ENCODE measurements at regions not wholly inside any gene's neighbourhood (a gene's known extent, or its start where the extent isn't known, plus 50 kb on each side); places are given as distances from the start of the nearest gene placed in this dataset.

DNA sequence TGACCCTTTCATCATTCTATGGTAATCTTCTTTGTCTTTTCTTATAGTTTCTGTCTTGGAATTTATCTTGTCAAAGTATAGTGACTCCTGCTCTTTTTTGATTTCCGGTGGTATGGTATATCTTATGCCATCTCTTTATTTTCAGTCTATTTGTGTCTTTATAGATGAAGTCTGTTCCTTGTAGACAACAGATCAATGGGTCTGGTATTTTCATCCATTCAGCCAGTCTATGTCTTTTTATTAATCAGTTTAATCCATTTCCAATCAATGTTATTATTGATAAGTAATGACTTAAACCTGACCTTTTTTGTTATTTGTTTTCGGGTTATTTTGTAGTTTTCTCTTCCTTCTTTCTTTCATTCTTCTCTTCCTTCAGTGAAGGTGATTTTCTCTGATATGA lies 495.9 kb upstream of the PCDH9 start:
- no peak for TF ChIP-seq EP300 (IDR thresholded peaks at IDR 0.05; ENCODE audit: low read depth)
- no peak for TF ChIP-seq POLR2AphosphoS5 (IDR thresholded peaks at IDR 0.05)
- TF ChIP-seq POLR2A (IDR thresholded peaks at IDR 0.05) = no peak
- TF ChIP-seq, protein P1, sequence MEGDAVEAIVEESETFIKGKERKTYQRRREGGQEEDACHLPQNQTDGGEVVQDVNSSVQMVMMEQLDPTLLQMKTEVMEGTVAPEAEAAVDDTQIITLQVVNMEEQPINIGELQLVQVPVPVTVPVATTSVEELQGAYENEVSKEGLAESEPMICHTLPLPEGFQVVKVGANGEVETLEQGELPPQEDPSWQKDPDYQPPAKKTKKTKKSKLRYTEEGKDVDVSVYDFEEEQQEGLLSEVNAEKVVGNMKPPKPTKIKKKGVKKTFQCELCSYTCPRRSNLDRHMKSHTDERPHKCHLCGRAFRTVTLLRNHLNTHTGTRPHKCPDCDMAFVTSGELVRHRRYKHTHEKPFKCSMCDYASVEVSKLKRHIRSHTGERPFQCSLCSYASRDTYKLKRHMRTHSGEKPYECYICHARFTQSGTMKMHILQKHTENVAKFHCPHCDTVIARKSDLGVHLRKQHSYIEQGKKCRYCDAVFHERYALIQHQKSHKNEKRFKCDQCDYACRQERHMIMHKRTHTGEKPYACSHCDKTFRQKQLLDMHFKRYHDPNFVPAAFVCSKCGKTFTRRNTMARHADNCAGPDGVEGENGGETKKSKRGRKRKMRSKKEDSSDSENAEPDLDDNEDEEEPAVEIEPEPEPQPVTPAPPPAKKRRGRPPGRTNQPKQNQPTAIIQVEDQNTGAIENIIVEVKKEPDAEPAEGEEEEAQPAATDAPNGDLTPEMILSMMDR (IDR thresholded peaks at IDR 0.05) = no peak
- Histone ChIP-seq H3K27ac (no peak overlapping the region), H3K27me3 (no peaks in the 10 kb centered on the region), H3K4me1 (no peaks in the 10 kb centered on the region), H3K4me3 (no peak overlapping the region), H3K36me3 (no peaks in the 10 kb centered on the region), H3K9me3 (peaks cover 6 to 24% of the 10 kb centered on the region in 2 donors)
- intact Hi-C loops (cut with DNase I; ENCODE audit: low total_unique reads) = no loop called here
- DNase-seq = no peak
- 86 to 87% methylated on average over 2 of the region's 2 CpGs for WGBS, 2 donors (ENCODE audit: low coverage in 1 of 2)
- in situ Hi-C loops (cut with MboI; ENCODE audit: low pct_ligation_motif_present in 1 of 4, low pct_unique_long_range_greater_than_20kb in 1 of 4, low sequenced_read_pairs in 3 of 4) = no loop called here

DNA sequence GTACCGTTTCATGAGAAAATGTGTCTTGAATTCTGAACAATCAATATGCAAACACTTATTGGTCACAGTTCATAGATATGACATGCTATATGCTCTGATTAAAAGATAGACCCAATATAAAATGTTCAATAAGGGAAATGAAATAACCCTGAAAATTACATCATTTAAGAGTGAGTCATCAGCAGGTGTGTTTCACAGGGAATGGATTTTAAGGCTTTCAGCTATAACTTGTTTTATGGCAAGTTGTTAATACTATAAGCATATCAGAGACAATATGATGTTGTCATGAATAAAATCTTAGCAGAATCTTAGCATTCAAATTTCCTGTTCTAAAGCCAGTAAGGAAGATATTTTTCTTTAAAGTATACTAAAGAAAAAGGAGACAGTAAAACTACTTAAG lies 483.4 kb upstream of the PCDH9 start:
- Histone ChIP-seq H3K4me1 (no peaks in the 10 kb centered on the region), H3K9me3 (no peaks in the 10 kb centered on the region), H3K27me3 (no peaks in the 10 kb centered on the region), H3K27ac (no peak overlapping the region), H3K4me3 (no peak overlapping the region), H3K36me3 (no peaks in the 10 kb centered on the region)
- WGBS, 2 donors (ENCODE audit: low coverage in 1 of 2) = 59 to 67% methylated on average over 1 of the region's 1 CpG
- intact Hi-C loops (cut with DNase I; ENCODE audit: low total_unique reads) (no loop called here), in situ Hi-C loops (cut with MboI; ENCODE audit: low pct_ligation_motif_present in 1 of 4, low pct_unique_long_range_greater_than_20kb in 1 of 4, low sequenced_read_pairs in 3 of 4) (no loop called here)
- no peak for DNase-seq
- TF ChIP-seq POLR2A (IDR thresholded peaks at IDR 0.05) (no peak), POLR2AphosphoS5 (IDR thresholded peaks at IDR 0.05) (no peak), EP300 (IDR thresholded peaks at IDR 0.05; ENCODE audit: low read depth) (no peak)
- TF ChIP-seq, protein P1 (IDR thresholded peaks at IDR 0.05) = no peak

DNA sequence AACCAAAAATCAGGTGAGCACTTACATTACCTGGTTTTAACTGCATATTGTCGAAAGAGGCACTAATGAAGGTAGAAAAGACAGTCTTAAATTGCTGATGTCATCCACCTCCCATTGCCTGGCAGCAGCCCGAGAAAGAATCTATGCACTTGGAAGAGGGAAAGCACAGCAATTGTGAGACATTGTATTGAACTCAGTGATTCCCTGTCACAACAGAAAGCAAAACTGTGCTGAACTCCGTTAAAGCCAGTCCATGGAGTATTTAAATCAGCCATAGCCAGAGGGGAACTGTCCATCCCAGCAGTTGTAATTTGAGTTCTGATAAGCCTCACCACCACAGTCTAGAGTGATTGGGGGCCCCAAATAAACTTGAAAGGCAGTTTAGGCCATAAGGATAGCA lies 466.6 kb upstream of the PCDH9 start:
- no peak for TF ChIP-seq POLR2A (IDR thresholded peaks at IDR 0.05)
- TF ChIP-seq EP300 (IDR thresholded peaks at IDR 0.05; ENCODE audit: low read depth) = no peak
- TF ChIP-seq, protein P1 (IDR thresholded peaks at IDR 0.05) = no peak
- no peak for TF ChIP-seq POLR2AphosphoS5 (IDR thresholded peaks at IDR 0.05)
- no peaks in the 10 kb centered on the region for H3K9me3 ChIP-seq
- H3K4me1 ChIP-seq = no peaks in the 10 kb centered on the region
- intact Hi-C loops (cut with DNase I; ENCODE audit: low total_unique reads) = no loop called here
- no peak overlapping the region for H3K4me3 ChIP-seq
- 62 to 66% methylated on average over 3 of the region's 3 CpGs for WGBS, 2 donors (ENCODE audit: low coverage in 1 of 2)
- in situ Hi-C loops (cut with MboI; ENCODE audit: low pct_ligation_motif_present in 1 of 4, low pct_unique_long_range_greater_than_20kb in 1 of 4, low sequenced_read_pairs in 3 of 4) = no loop called here
- no peak overlapping the region for H3K27ac ChIP-seq
- no peak for DNase-seq
- no peaks in the 10 kb centered on the region for H3K36me3 ChIP-seq
- H3K27me3 ChIP-seq = no peaks in the 10 kb centered on the region

DNA sequence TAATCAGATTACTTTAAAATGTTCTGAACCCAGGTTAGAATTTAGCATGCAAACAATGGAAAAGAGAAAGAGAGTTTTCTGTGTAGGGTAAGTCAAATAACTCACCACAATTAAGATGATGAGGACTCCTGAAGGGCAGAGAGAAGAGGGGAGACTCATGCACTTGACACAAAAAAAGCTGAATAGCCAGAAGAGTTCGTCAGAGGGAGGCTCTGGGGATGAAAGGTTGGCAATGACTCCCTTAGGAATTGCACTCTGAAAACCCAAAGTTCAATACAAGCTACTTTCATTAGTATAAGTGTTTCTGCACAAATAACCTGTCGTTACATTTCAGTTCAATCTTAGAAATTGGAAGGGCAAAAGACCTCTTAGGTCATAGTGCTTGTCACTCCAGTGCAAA lies 434.4 kb upstream of the PCDH9 start:
- WGBS, 2 donors (ENCODE audit: low coverage in 1 of 2) = 50 to 56% methylated on average over 2 of the region's 2 CpGs
- Histone ChIP-seq H3K4me3 (no peak overlapping the region), H3K27ac (no peak overlapping the region), H3K4me1 (no peaks in the 10 kb centered on the region), H3K36me3 (no peaks in the 10 kb centered on the region), H3K9me3 (no peaks in the 10 kb centered on the region), H3K27me3 (no peaks in the 10 kb centered on the region)
- in situ Hi-C loops (cut with MboI; ENCODE audit: low pct_ligation_motif_present in 1 of 4, low pct_unique_long_range_greater_than_20kb in 1 of 4, low sequenced_read_pairs in 3 of 4) = no loop called here
- TF ChIP-seq, protein P1 (IDR thresholded peaks at IDR 0.05) = no peak
- TF ChIP-seq EP300 (IDR thresholded peaks at IDR 0.05; ENCODE audit: low read depth) = no peak
- no peak for TF ChIP-seq POLR2AphosphoS5 (IDR thresholded peaks at IDR 0.05)
- no peak for TF ChIP-seq POLR2A (IDR thresholded peaks at IDR 0.05)
- DNase-seq = no peak
- intact Hi-C loops (cut with DNase I; ENCODE audit: low total_unique reads) = no loop called here

All from transverse colon (tissue), 4 donors.